GM10248 (cell line): ENCODE measurements at regions not wholly inside any gene's neighbourhood (a gene's known extent, or its start where the extent isn't known, plus 50 kb on each side); places are given as distances from the start of the nearest gene placed in this dataset.

Experiments used
- CTCF ChIA-PET: fragments of 300-600 bp; sonication (Branson Sonifier 250); formaldehyde crosslinking; extraction: SDS; loops from one replicate; lab custom pipeline; 2021; ENCODE audit warnings: antibody characterized with exemption; lab: Yijun Ruan, JAX
- POLR2A ChIA-PET: fragments of 350-650 bp; sonication (Branson Sonifier 250); formaldehyde crosslinking; extraction: SDS; loops from one replicate; lab custom pipeline; 2020; ENCODE audit warnings: antibody characterized with exemption; lab: Yijun Ruan, JAX
- DNase-seq: peaks from one replicate; pipeline ENCODE4 v3.0.0; 2012; ENCODE audit errors: extremely low spot score
- CTCF ChIP-seq: IDR thresholded peaks from 2 replicates; pipeline ENCODE4 v1.5.1; 2012; ENCODE audit warnings: mild to moderate bottlenecking, low read depth; ENCODE audit errors: extremely low read depth, missing control alignments, control extremely low read depth

GRCh38 chr7:53306846-53307245 lies 271.4 kb downstream of the POM121L12 start:
- no peak for TF ChIP-seq CTCF
- CTCF ChIA-PET: no interaction called here
- POLR2A ChIA-PET: no interaction called here
- DNase-seq: no peak

- DNase-seq: no peak
- no peak for TF ChIP-seq CTCF
- CTCF ChIA-PET: interaction anchor here (1.2 kb wide), 1 partner anchor 10 kb away, joined by 3 read pairs; no protein-coding TSS in a partner anchor
- POLR2A ChIA-PET: no interaction called here
These were observed 275.8 kb downstream of the POM121L12 start for GRCh38 chr7:53311205-53311604.

DNA sequence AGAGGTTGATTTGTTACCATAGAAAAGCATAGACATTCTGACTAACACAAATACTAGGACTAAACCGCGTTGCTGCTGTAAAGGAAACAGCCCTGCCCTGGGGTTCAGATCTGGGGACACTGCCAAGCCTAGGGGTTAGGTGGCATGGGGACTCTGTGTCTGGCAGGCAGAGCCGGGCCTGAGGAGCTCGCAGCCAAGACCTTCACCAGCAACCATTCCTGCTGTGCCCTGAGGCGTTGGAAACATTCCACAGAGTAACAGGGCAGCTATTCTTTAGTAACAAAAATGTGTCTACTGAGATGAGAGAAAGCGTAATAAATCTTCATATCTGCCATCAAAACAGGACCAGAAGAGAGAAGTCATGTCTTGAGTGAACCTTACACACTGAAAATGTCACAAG lies 280.5 kb downstream of the POM121L12 start:
- TF ChIP-seq CTCF: no peak
- CTCF ChIA-PET: no interaction called here
- POLR2A ChIA-PET: no interaction called here
- DNase-seq: no peak

DNA sequence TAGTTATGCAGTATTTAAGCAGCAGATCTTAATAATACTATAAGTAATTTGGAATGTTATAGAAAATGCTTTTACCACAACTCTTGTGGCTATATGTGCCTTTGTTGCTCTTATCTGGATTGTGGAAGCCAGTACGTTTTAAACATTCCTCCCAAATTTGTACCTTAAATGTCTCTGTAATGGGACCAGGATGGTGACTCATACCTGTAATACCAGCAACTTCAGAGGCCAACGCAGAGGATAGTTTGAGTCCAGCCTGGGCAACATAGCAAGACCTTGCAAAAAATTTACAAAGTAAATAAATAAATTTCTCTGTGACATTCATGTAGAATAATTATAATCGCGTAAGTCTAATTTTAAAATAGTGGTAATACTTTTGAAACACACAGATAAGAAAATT lies 283.1 kb downstream of the POM121L12 start:
- ChIA-PET POLR2A (no interaction called here), CTCF (no interaction called here)
- DNase-seq: no peak
- no peak for TF ChIP-seq CTCF

- POLR2A ChIA-PET: no interaction called here
- no peak for DNase-seq
- TF ChIP-seq CTCF: no peak
- CTCF ChIA-PET: no interaction called here
These were observed 289.6 kb downstream of the POM121L12 start for GRCh38 chr7:53325061-53325460.

- DNase-seq: no peak
- POLR2A ChIA-PET: no interaction called here
- CTCF ChIA-PET: no interaction called here
- no peak for TF ChIP-seq CTCF
These were observed 291.2 kb downstream of the POM121L12 start for GRCh38 chr7:53326634-53327033.

- POLR2A ChIA-PET: no interaction called here
- TF ChIP-seq CTCF: no peak
- DNase-seq: no peak
- CTCF ChIA-PET: no interaction called here
These were observed 300.8 kb downstream of the POM121L12 start for GRCh38 chr7:53336105-53336668.
